Epidermal melanocyte (primary cell): ENCODE measurements at regions not wholly inside any gene's neighbourhood (a gene's known extent, or its start where the extent isn't known, plus 50 kb on each side); places are given as distances from the start of the nearest gene placed in this dataset.

Experiments
- DNase-seq: peaks from one replicate; pipeline ENCODE4 v3.0.0; 2011; ENCODE audit warnings: low spot score; ENCODE audit not compliant: insufficient read length

- no peak for DNase-seq
Observed at GRCh38 chr13:23488442-23488841, 54.9 kb upstream of the SACS start.

GRCh38 chr13:23496255-23496654 is 62.8 kb upstream of the SACS start:
- no peak for DNase-seq

- DNase-seq = no peak
Observed at GRCh38 chr13:23497191-23497590, 63.7 kb upstream of the SACS start.

- peak; percentile 50 for DNase-seq
Observed at GRCh38 chr13:23500849-23501248, 67.3 kb upstream of the SACS start.

- no peak for DNase-seq
Observed at GRCh38 chr13:23504180-23504579, 66.0 kb upstream of the TNFRSF19 start.

- no peak for DNase-seq
Observed at GRCh38 chr13:23505007-23505406, 65.2 kb upstream of the TNFRSF19 start.

- no peak for DNase-seq
Observed at GRCh38 chr13:23506071-23506806, 64.0 kb upstream of the TNFRSF19 start.

- DNase-seq = no peak
Observed at GRCh38 chr13:23506807-23507291, 63.4 kb upstream of the TNFRSF19 start.

GRCh38 chr13:23509781-23510543 is 60.2 kb upstream of the TNFRSF19 start:
- DNase-seq = no peak

- DNase-seq = no peak
Observed at GRCh38 chr13:23510544-23510916, 59.7 kb upstream of the TNFRSF19 start.

GRCh38 chr13:23510979-23511735 is 59.1 kb upstream of the TNFRSF19 start:
- no peak for DNase-seq

GRCh38 chr13:23512762-23513395 is 57.3 kb upstream of the TNFRSF19 start:
- DNase-seq = no peak

GRCh38 chr13:23513455-23513854 is 56.8 kb upstream of the TNFRSF19 start:
- DNase-seq = no peak

GRCh38 chr13:23514076-23514475 is 56.1 kb upstream of the TNFRSF19 start:
- DNase-seq = no peak

GRCh38 chr13:23515116-23515515 is 55.1 kb upstream of the TNFRSF19 start:
- DNase-seq = no peak

GRCh38 chr13:23516190-23516589 is 54.0 kb upstream of the TNFRSF19 start:
- no peak for DNase-seq

GRCh38 chr13:23516702-23517101 is 53.5 kb upstream of the TNFRSF19 start:
- DNase-seq = no peak

GRCh38 chr13:23518231-23518630 is 52.0 kb upstream of the TNFRSF19 start:
- no peak for DNase-seq
